ENCODE measurements at regions not wholly inside any gene's neighbourhood (a gene's known extent, or its start where the extent isn't known, plus 50 kb on each side); places are given as distances from the start of the nearest gene placed in this dataset.

- Histone ChIP-seq H3K9ac (no peak overlapping the region), H3K4me3 (IDR thresholded peaks at IDR 0.05; ENCODE audit: insufficient read depth, low read depth, low read length) (no peak overlapping the region), H4K20me1 (ENCODE audit: insufficient read depth) (no peaks in the 10 kb centered on the region), H3K4me2 (no peak overlapping the region), H3K79me2 (ENCODE audit: insufficient read depth, low read depth) (no peaks in the 10 kb centered on the region), H3K27ac (no peak overlapping the region), H3K36me3 (ENCODE audit: insufficient read depth) (no peaks in the 10 kb centered on the region), H3K4me1 (ENCODE audit: low read depth, poor library complexity, severe bottlenecking) (no peaks in the 10 kb centered on the region), H3K27me3 (ENCODE audit: insufficient read depth, low read depth) (no peaks in the 10 kb centered on the region), H2AFZ (ENCODE audit: low read depth) (no peak overlapping the region)
- TF ChIP-seq CTCF (conservative IDR thresholded peaks at IDR 0.05; ENCODE audit: low read depth, low read length): no peak
Measured at GRCh38 chr12:34597548-34598351, 575.5 kb downstream of the ALG10 start.

DNA sequence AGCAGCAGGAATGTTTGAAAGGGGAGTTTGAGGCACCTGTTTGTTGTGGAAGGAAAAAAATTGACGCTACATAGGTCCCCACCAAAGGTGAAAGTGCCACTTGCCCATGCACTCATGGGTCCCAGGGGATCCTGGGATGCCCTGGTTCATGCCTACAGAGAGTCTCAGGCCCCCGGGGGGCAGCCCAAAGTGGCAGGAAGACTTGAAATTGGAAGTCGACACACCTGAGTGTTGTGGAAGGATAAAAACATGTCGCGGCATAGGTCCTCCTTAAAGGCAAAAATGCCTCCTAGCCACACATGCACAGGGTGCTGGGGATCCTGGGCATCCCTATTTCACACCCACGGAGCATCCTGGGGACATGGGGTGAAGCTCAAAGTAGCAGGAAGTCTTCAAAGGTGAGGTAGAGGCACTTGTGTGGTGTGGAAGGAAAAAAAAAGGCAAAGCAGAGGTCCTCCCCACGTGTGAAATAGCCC lies 576.1 kb downstream of the ALG10 start:
- Histone ChIP-seq H2AFZ (ENCODE audit: low read depth) (no peak overlapping the region), H3K27ac (no peak overlapping the region), H3K4me1 (ENCODE audit: low read depth, poor library complexity, severe bottlenecking) (no peaks in the 10 kb centered on the region), H3K36me3 (ENCODE audit: insufficient read depth) (no peaks in the 10 kb centered on the region), H3K79me2 (ENCODE audit: insufficient read depth, low read depth) (no peaks in the 10 kb centered on the region), H3K27me3 (ENCODE audit: insufficient read depth, low read depth) (no peaks in the 10 kb centered on the region), H3K4me2 (no peak overlapping the region), H4K20me1 (ENCODE audit: insufficient read depth) (no peaks in the 10 kb centered on the region), H3K4me3 (IDR thresholded peaks at IDR 0.05; ENCODE audit: insufficient read depth, low read depth, low read length) (no peak overlapping the region), H3K9ac (no peak overlapping the region)
- TF ChIP-seq CTCF (conservative IDR thresholded peaks at IDR 0.05; ENCODE audit: low read depth, low read length): no peak

DNA sequence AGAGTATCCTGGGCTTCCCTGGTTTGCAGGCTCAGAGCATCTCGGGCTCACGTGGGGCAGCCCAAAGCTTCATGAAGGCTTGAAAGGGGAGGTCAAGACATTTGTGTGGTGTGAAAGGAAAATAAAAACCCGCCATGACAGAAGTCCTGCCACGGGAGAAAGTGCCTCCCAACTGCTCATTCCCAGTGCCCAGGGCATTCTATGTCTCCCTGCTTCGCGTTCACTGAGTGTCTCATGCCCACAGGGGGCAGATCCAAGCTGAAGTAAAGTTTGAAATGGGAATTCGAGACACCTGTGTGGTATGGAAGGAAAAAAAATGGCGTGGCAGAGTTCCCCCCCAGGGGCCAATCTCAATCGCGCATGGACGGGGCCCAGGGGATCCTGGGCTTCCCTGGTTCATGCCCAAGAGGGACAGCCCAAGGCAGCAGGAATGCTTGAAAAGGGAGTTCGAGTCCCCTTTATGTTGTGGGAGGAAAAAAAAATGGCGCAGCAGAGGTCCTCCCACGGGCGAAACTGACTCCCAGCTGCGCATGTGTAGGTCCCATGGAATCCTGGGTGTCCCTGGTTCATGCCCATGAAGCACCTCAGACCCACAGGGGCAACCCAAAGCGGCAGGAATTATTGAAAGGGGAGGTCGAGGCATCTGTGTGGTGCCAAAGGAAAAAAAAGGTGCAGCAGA lies 576.7 kb downstream of the ALG10 start:
- no peaks in the 10 kb centered on the region for H3K79me2 ChIP-seq (ENCODE audit: insufficient read depth, low read depth)
- H3K36me3 ChIP-seq (ENCODE audit: insufficient read depth): no peaks in the 10 kb centered on the region
- no peaks in the 10 kb centered on the region for H3K4me1 ChIP-seq (ENCODE audit: low read depth, poor library complexity, severe bottlenecking)
- H3K27me3 ChIP-seq (ENCODE audit: insufficient read depth, low read depth): no peaks in the 10 kb centered on the region
- H3K9ac ChIP-seq: no peak overlapping the region
- H3K4me2 ChIP-seq: no peak overlapping the region
- no peak overlapping the region for H2AFZ ChIP-seq (ENCODE audit: low read depth)
- H3K27ac ChIP-seq: no peak overlapping the region
- H4K20me1 ChIP-seq (ENCODE audit: insufficient read depth): no peaks in the 10 kb centered on the region
- no peak overlapping the region for H3K4me3 ChIP-seq (IDR thresholded peaks at IDR 0.05; ENCODE audit: insufficient read depth, low read depth, low read length)
- no peak for TF ChIP-seq CTCF (conservative IDR thresholded peaks at IDR 0.05; ENCODE audit: low read depth, low read length)

GRCh38 chr12:34599530-34600513 lies 577.5 kb downstream of the ALG10 start:
- Histone ChIP-seq H3K79me2 (ENCODE audit: insufficient read depth, low read depth) (no peaks in the 10 kb centered on the region), H4K20me1 (ENCODE audit: insufficient read depth) (no peaks in the 10 kb centered on the region), H3K9ac (no peak overlapping the region), H3K4me2 (no peak overlapping the region), H3K27me3 (ENCODE audit: insufficient read depth, low read depth) (no peaks in the 10 kb centered on the region), H3K4me3 (IDR thresholded peaks at IDR 0.05; ENCODE audit: insufficient read depth, low read depth, low read length) (no peak overlapping the region), H3K27ac (no peak overlapping the region), H2AFZ (ENCODE audit: low read depth) (no peak overlapping the region), H3K4me1 (ENCODE audit: low read depth, poor library complexity, severe bottlenecking) (no peaks in the 10 kb centered on the region), H3K36me3 (ENCODE audit: insufficient read depth) (no peaks in the 10 kb centered on the region)
- TF ChIP-seq CTCF (conservative IDR thresholded peaks at IDR 0.05; ENCODE audit: low read depth, low read length): no peak
